A673 (cell line): ENCODE measurements at regions not wholly inside any gene's neighbourhood (a gene's known extent, or its start where the extent isn't known, plus 50 kb on each side); places are given as distances from the start of the nearest gene placed in this dataset.

Experiments used
- BruUV-seq: library from RNA; stranded (reverse); fragments of 400-500 nt; replicated peaks from 2 replicates; lab custom pipeline; 2021; lab: Mats Ljungman, UMichigan
- CTCF ChIA-PET: fragments of 300-600 bp; sonication (Branson Sonifier 250); formaldehyde crosslinking; loops from one replicate; lab custom pipeline; 2022; ENCODE audit warnings: antibody characterized with exemption; lab: Charles Lee
- POLR2A ChIA-PET: fragments of 300-600 bp; sonication (Branson Sonifier 250); formaldehyde crosslinking; loops from one replicate; lab custom pipeline; 2022; ENCODE audit warnings: antibody characterized with exemption; ENCODE audit not compliant: low non-redundant PET; lab: Charles Lee
- DNase-seq: peaks from one replicate; pipeline ENCODE4 v3.0.0-alpha.2; 2015; ENCODE audit warnings: low spot score
- H3K27ac ChIP-seq: fragments of 200-600 bp; sonication (generic); 2 replicates; pipeline ENCODE4 v1.5.1; 2016; ENCODE audit warnings: mixed run types, low read depth, mild to moderate bottlenecking, mixed read lengths, antibody characterized with exemption, low read length; ENCODE audit not compliant: poor library complexity, severe bottlenecking
- H3K27me3 ChIP-seq: fragments of 200-600 bp; sonication (generic); replicated peaks from 2 replicates; pipeline ENCODE4 v1.6.1; 2017; ENCODE audit warnings: mixed run types, low read depth, mild to moderate bottlenecking, mixed read lengths, antibody characterized with exemption, low read length; ENCODE audit not compliant: insufficient read depth, poor library complexity
- H3K36me3 ChIP-seq: fragments of 200-600 bp; sonication (generic); 2 replicates; pipeline ENCODE4 v1.6.1; 2016; ENCODE audit warnings: mixed run types, mild to moderate bottlenecking, mixed read lengths, antibody characterized with exemption, low read length; ENCODE audit not compliant: insufficient read depth, poor library complexity, severe bottlenecking
- H3K4me1 ChIP-seq: fragments of 200-600 bp; sonication (generic); 2 replicates; pipeline ENCODE4 v1.6.1; 2017; ENCODE audit warnings: mixed run types, mild to moderate bottlenecking, mixed read lengths, antibody characterized with exemption, low read length; ENCODE audit not compliant: insufficient read depth, poor library complexity, severe bottlenecking
- H3K4me3 ChIP-seq: fragments of 200-600 bp; sonication (generic); 2 replicates; pipeline ENCODE4 v1.5.1; 2016; ENCODE audit warnings: low read depth, mixed run types, mild to moderate bottlenecking, mixed read lengths, low read length; ENCODE audit not compliant: poor library complexity, severe bottlenecking
- H3K9me3 ChIP-seq: fragments of 200-600 bp; sonication (generic); 2 replicates; pipeline ENCODE4 v1.6.1; 2016; ENCODE audit warnings: mixed run types, low read depth, mild to moderate bottlenecking, mixed read lengths, antibody characterized with exemption, low read length; ENCODE audit not compliant: poor library complexity, severe bottlenecking
- EZH2 ChIP-seq: fragments of 200-600 bp; sonication (generic); IDR thresholded peaks from 2 replicates; pipeline ENCODE4 v1.6.1; 2017; ENCODE audit warnings: borderline replicate concordance, low read depth, mild to moderate bottlenecking, mixed read lengths, antibody characterized with exemption, low read length; ENCODE audit not compliant: poor library complexity, severe bottlenecking
- intact Hi-C: fragments of 100-400 bp; cut with micrococcal nuclease; formaldehyde crosslinking; loops from one replicate; pipeline ENCODE4 v1.10.0; 2022; ENCODE audit not compliant: unreplicated experiment
- TF ChIP-seq, protein P1 (sequence below): fragments of 300-800, 200-600 bp; sonication (generic); conservative IDR thresholded peaks from 2 replicates; pipeline ENCODE4 v1.5.1; 2017; ENCODE audit warnings: low read depth, mild to moderate bottlenecking, antibody characterized with exemption, low read length, moderate library complexity, mixed read lengths

DNA sequence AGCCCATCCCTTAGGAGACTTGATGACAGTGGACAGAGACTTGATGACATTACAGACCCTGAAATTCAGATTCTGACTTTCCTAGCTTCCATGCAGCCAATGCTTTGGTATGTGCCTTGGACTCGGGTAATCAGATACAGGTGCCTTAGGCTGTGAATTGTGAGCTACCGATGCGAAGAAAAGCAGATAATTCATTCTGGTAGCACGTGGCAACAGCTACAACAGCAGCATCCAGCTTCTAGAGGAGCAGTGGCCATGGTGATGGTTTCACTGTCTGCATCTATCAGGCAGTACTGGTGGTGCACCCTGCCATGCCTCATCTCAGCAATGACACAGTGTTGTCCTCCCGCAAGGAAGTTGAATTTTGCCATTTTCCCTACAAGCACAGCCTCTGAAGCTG, 126.9 kb upstream of the TAPT1 start:
- Histone ChIP-seq H3K27ac (no peak overlapping the region), H3K4me3 (no peak overlapping the region), H3K4me1 (no peaks in the 10 kb centered on the region), H3K36me3 (no peaks in the 10 kb centered on the region), H3K27me3 (no peaks in the 10 kb centered on the region), H3K9me3 (no peaks in the 10 kb centered on the region)
- TF ChIP-seq, protein P1, sequence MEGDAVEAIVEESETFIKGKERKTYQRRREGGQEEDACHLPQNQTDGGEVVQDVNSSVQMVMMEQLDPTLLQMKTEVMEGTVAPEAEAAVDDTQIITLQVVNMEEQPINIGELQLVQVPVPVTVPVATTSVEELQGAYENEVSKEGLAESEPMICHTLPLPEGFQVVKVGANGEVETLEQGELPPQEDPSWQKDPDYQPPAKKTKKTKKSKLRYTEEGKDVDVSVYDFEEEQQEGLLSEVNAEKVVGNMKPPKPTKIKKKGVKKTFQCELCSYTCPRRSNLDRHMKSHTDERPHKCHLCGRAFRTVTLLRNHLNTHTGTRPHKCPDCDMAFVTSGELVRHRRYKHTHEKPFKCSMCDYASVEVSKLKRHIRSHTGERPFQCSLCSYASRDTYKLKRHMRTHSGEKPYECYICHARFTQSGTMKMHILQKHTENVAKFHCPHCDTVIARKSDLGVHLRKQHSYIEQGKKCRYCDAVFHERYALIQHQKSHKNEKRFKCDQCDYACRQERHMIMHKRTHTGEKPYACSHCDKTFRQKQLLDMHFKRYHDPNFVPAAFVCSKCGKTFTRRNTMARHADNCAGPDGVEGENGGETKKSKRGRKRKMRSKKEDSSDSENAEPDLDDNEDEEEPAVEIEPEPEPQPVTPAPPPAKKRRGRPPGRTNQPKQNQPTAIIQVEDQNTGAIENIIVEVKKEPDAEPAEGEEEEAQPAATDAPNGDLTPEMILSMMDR, result no peak
- no peak for TF ChIP-seq EZH2
- no peak for DNase-seq
- ChIA-PET CTCF (no interaction called here), POLR2A (no interaction called here)
- intact Hi-C loops, result no loop called here
- no TSS peak for BruUV-seq

DNA sequence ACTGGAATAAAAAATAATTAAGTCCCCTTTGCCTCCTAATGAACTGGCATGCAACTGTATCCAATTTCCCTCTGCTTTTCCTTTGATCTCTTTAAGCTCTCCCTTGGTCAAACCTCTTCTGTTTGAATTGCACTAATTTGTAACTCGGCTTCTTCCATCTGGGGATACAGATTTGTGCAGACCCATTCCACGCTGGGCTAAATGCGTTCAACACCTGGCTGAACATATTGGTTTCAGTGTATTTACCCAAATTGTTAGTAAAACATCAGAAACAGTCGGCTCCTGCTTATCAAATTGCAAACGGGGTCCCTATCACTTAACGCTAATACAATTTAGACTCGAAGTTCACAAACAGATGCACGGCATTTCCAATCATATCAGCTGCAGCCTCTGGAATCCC, 124.9 kb upstream of the TAPT1 start:
- no peaks in the 10 kb centered on the region for H3K9me3 ChIP-seq
- no peak for DNase-seq
- POLR2A ChIA-PET, result interaction anchor here (0.6 kb wide), 1 partner anchor 939 kb away, joined by 4 read pairs; no protein-coding TSS in a partner anchor
- no peak overlapping the region for H3K4me3 ChIP-seq
- intact Hi-C loops, result no loop called here
- CTCF ChIA-PET, result no interaction called here
- no peaks in the 10 kb centered on the region for H3K4me1 ChIP-seq
- no TSS peak for BruUV-seq
- no peaks in the 10 kb centered on the region for H3K27me3 ChIP-seq
- no peak for TF ChIP-seq EZH2
- TF ChIP-seq, protein P1, result no peak
- no peaks in the 10 kb centered on the region for H3K36me3 ChIP-seq
- H3K27ac ChIP-seq, result no peak overlapping the region

DNA sequence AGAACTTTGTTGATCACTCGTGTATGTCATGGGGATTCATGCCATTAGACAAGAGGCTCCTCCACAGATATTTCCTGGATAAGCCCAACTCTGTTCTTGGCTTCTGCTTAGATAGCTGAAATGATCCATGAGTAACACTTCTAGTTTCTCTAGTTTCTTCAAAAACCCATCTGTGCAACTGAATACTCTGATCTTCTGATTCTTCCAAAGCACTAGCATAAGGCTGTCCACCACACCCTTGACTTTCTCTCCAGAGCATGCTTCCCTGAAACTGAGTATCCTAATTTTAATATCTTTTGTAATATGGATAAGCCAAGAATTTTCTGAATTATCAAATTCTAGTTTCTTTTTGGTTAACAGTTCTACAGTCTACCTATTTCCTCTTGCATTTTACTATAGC, 118.6 kb upstream of the TAPT1 start:
- TF ChIP-seq, protein P1, result no peak
- no peak for TF ChIP-seq EZH2
- DNase-seq, result no peak
- Histone ChIP-seq H3K9me3 (no peaks in the 10 kb centered on the region), H3K27me3 (no peaks in the 10 kb centered on the region), H3K36me3 (no peaks in the 10 kb centered on the region), H3K27ac (no peak overlapping the region), H3K4me1 (no peaks in the 10 kb centered on the region), H3K4me3 (no peak overlapping the region)
- no TSS peak for BruUV-seq
- ChIA-PET CTCF (interaction anchor here (0.6 kb wide), 1 partner anchor 319 kb away, joined by 12 read pairs; no protein-coding TSS in a partner anchor), POLR2A (no interaction called here)
- intact Hi-C loops, result no loop called here
